Nucleus accumbens (tissue), 56 donors: ENCODE measurements at regions not wholly inside any gene's neighbourhood (a gene's known extent, or its start where the extent isn't known, plus 50 kb on each side); places are given as distances from the start of the nearest gene placed in this dataset.

Source experiments
- DNase-seq, 56 donors: peaks; one replicate each; lab custom pipeline; 2025; lab: John Stamatoyannopoulos, UW

DNA sequence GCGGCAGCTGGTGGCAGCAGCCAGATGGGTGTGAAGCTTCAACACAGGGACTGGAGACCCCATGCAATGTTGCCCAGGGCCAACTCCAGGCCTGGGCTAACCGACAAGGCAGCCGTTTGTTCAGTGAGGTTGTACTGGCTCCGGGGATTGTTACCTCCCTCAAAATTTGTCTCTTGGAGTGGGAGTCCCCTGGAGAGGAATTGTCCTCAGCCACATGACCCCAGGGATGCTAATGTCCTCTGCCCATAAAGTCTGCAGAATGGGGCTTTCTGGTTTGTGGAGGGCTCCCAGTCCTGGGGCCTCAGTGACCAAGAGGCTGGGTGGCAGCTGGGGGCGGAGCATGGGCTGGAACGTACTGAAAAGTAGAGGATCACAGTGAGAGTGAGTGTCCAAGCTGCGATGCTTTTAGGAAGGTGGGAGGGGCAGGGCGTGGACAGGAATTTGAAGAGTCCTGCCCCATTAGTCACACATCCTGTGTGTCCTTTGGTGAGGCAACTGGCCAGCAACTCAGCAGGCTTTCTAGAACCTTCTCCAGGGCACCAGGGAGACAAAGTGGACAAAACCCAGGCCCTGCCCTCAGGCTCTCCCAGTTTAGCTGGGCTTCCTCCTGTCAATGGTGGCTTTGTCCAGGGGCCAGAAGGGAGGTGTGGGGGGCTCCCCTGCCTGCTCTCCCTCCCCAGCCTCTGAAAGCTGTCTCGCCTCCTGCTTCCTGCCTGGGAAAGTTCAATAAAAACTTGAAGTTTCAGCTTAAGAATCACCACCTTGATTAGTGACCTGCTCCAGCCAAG lies 114.0 kb downstream of the NSG2 start:
- DNase-seq = no peak

DNA sequence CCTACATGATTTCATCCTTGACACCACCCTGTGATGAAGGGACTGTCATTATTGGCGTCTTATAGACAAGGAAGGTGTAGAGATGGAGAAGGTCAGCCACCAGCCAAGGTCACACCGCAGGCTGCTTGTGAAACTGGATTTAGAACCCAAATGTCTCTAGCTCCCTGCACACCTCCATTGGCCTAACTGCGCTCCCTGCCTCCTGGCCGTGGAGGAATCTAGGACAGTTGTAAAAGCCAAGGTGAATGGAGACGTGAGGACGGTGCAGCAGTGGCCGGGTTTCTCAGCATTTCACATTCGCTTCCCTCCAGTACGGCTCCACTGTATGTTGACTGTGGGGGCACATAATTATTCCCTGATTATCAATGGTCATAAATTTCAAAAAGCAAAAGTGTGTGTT lies 119.9 kb downstream of the NSG2 start:
- no peak for DNase-seq

DNA sequence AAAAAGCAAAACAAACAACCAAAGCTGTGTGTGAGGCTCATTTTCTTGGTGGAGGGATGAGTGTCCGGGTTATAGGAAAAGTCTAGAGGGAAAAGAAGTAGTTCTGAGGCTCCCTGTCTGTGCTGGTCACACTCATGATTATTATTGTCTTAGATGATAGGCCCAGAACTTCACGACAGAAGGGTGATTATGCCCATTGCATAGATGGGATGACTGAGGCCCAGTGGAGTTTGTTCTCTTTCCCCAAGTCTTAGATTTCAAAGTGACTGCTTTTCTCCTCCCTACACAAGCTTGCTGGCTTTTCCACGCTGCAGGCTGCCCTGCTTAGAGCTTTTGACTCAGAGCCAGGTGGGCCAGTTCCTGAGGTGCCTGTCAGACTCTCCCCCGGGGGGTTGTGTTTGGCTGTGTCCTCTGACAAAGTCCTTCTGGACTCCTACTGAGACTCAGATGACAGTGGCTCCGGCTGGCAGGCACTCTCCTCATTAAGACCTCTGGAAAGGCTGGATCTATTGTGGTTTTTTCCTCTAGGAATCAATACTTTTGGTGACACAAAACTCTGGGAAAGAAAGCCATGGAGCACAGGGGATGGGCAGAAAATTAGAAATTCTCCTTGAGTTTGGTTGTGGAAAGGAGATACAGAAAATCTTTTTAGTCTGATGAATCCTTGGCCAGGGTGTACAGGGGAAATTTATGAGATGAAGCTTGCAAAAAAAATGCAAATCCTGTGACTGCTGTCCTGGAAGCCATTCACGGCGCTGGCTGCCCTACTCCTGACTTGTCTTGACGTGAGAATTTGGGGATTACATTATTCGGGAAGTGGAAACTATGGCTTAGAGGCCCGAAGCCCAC lies 120.9 kb downstream of the NSG2 start:
- DNase-seq = peak in 16 of 56 donors; percentile 13 to 68 (median 30)

DNA sequence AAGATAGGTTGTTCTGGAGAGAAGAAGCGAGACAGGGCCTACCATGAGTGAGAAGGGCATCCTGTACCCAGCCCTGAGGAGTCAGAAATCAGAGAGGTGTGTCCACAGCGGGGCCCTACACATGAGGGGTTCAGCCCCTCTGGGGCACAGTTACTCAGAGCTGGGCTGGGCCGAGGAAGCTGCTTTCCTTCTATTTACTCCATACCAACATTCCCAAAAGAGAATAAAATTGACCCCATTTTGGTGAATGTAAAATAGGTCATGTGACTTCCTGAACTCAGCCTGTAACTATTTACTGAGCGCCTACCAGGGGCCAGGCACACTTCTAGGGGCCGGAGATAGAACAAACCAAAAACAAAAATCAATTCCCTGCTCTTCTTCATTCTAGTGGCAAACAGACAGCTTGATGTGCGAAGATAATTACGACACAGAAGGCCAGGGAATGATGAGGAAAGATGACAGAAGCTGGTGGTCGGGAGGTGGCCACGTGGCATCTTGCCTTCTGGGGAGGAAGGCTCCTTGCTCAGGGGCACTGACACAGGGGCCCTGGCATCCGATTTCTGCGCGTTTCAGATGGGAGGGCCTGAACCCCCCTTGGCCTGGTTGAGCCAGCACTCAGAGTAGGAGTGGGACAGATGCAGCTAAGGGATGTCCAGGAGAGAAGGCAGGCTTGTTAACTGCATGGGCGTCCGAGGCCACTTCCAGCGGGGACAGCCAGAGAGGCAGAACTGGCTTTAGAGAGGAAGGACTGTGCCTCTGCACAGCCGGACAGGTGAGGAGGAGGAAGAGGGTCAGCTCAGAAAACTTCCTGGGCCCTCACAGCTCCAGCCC lies 121.8 kb downstream of the NSG2 start:
- DNase-seq = no peak

DNA sequence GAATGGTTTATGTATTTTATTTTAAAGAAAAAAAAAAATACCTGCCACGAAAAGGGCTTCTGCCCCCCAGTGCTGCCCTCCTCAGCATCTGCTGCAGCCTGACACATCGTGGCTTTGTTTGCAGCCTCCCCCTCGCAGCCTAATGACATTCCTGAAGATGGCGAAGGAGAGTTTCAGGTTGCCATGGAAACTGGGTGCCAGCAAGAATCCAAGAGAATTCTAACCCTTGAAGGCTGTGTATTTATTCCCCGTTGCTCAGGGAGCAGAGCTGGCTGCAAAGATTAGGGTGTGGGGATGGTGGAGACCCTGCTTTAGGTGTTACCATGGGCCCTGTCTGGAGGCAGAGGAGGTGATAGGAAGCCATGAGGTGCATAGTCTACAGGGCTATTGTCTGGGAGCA lies 126.6 kb downstream of the NSG2 start:
- DNase-seq = peak in 37 of 56 donors; percentile 5 to 84 (median 50)

DNA sequence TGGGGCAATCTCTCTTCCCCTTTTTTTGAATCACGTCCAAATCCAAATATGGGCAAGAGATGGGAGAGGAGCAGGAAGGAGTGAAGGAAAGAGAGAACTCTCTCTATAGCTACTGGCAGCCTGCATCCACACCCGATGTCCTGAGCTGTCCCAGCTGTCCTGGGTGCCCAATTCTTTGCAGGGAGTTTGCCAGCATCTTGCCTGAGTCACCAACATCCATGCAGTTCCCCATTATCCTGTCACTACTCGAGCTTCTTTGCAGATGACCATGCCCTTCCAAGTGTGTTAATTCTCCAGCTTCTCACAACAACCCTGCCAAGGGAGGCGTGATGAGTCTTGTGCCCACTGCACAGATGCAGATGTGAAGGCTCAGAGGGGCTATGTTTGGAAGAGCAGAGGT lies 127.1 kb downstream of the NSG2 start:
- DNase-seq = no peak

DNA sequence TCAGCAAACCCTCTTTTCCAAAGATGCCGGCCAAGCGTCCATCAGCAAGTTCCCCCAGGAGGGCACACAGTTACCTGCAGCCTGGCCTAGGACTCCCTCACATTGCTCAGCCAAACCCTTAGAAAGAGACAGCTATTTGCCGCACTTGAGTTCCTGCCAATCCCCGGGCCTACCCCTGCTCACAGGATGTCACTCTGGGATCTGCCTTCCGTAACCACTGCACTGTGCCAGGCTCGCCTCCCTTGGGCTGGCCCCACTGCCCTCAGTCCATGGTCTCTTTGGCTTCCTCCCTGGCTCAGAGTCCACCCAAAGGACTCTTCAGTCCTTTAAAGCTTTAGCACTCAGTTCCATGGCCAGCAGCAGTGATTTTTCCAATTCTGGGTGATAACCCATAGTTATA lies 128.3 kb downstream of the NSG2 start:
- DNase-seq = no peak

DNA sequence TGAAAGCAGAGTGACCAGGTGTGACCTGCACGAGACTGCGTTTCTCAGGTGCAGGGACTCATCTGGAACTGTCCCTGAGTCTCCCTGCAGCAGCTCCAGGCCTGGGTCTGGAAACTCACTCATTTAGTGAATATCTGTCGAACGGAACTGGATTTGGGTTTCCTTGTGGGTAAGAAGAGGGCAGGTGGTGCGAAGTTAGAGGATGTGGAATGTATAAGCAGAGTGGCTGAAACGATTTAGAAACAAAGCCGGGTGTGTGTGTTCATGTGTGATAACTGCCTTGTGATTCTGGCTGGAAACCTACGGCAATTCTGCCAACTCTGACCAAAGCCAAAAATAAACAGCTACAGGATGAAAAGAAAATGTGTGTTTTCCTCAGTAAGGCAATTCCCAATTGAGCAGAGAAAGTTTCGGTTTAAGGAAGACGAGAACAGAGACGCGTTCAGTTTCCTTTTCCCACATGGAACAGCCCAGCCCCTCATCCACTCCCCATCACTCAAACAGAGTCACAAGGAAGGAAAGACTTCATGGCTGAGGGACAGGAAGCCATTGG lies 130.3 kb downstream of the NSG2 start:
- DNase-seq = no peak

DNA sequence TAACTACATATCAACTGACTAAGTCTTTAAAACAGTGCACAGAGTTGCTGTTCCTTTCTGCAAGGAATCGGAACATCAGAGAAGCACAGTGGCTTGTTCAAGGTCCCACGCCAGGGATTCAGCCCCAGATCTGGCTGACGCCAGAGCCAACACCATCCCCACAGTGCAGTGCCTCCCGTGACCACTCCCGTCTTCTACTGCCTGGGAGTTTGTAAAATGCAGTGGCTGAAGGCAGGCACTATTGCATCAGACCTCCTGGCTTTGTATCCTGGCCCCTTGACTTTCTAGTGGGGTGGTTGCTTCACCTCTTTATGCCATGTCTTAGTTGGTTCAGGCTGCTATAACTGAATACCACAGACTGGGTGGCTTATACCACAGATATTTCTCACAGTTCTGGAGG lies 131.0 kb downstream of the NSG2 start:
- no peak for DNase-seq

DNA sequence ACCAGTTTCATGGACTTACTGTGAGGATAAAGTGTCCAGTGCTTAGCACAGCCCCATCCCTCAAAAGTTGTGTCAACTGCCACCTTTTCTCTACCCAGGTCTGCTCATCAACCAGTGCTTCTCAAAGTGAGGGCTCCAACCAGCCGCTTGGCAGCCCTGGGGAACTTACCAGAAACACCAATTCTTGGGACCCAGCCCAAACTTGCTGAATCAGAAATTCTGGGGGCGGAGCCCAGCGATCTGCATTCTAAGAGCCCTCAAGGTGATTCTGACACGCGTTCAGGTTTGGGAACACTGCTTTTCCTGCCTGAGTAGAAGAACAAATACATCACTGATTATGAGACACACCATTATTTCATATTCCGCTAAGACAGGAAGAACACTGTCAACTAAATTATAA lies 132.0 kb downstream of the NSG2 start:
- peak in 19 of 56 donors; percentile 12 to 53 (median 28) for DNase-seq

DNA sequence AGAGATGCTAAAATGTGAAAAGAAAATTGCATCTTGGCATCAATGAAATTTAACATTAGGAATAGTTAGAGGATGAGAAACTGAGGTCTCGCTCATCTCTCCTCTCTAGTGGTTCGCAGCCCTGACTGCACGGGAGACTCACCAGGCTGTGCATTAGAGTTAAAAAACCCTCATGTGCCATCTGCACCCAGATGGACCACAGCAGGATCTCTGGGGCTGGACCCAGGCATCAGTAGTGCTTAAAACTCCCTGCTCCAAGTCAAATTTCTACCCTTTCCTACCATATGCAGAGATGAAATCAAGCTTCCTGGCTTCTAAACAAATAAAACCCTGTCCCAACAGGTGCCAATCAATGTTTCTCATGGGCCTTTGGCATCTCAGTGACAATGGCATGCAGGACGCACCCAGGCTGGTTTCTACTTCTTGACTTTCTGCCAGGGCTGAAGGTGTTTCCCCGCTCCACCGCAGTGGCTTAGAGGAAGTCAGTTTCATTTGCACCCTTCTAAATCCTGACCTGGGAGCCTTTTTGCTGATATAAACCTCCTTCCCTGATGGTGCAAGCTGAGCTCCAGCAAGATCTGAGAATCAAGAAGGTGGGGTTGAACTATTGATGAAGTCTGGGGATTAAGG lies 132.6 kb downstream of the NSG2 start:
- no peak for DNase-seq

DNA sequence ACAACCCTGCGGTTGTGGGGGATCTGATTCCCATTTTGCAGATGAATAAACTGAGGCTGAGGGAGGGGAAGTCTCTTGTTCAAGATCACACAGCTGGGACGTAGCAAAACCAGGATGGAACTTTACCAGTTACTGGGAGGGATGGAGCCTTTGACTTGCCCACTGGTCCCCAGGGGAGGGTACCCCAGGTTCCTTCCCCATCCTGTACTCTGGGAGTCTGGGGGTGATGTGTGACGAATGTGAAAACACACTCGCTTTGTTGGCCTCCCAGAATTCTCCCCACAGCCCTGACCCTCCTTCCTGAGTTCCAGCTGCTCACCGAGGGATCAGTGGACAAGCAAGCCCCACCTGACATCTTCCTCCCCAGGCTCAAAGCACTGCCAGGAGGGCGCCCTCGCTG lies 135.1 kb downstream of the NSG2 start:
- DNase-seq = no peak

DNA sequence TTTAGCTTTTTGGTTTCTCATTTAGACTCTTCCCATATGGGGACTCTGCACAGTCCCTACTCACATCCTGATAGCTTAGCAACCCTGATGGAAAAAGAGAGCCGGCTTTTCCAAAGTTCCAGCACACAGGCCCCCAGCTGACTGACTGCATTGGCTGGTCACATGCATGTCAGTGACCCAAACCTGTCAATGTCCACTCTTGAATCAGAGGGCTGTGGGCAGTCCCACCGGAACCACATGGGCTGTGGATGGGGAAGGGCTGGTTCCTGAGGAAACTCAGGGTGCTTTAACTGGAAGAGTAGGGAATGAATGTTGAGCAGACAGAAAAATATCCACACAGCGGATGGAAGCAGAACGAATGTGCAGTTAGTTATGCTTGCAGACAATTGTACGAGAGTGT lies 136.6 kb downstream of the NSG2 start:
- DNase-seq = no peak

DNA sequence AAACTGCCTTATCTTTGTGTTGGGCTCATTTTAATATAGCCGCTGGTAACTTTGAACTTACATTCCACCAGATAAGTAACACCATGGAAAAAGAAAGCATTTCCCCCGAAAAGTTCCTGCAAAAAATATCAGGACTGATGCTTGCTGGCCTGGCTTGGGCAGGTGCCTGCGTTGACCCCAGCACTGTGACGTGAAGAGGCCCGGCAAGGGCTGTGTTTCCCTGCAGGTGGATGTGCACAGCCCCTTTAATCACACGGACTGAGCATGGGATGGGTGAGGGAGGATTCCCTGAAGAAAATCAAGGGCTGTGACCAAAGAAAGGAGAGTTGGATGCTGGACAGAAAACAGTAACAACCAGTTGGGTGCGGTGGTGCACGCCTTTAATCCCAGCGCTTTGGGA lies 138.2 kb downstream of the NSG2 start:
- DNase-seq = no peak

DNA sequence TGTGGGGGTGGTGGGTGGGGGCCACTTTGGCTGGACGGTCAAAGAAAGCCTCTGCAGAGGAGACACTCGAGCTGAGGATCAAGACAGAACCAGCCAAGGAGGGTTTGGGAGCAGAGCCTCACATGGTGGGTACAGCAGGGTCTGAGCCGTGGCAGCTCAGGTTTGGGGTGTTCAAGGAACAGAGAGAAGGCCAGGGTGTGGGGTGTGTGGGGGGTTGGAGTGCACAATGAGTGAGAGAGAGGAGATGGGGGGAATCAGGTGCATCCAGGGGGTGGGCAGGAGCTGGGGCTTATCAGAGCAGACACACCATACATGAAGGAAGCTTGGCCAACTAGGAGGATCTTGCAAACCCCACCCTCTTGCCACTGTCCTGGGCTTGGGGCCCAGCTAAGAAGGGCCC lies 140.0 kb downstream of the NSG2 start:
- no peak for DNase-seq

DNA sequence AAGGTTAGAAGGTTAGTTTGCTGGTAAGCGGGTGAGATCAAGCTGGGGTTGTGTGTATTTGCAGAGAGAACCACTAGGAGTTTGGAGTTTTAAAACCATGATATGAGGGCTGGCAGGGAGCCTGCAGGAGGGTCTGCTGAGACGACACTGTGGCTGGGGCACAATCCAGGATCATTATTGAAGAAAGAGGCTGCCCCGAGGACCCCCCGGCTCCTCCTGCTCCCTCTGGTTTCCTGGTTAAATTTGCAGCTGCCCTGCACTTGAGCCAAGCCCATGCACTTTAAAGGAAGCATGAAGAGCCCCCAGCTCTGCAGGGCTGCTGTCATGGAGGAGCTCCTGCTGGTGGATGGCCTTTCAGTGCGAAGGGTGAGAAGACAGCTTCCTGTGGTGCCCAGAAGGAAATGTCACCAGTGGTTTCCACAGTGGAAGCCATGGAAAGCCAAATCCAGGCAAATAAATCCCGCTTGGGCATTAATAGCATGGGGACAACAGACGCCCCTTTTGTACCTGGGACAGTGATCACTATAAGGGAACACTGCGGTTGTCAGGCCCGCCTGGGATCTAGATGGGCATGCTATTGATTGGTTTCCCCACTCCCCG lies 140.7 kb downstream of the NSG2 start:
- DNase-seq = no peak

DNA sequence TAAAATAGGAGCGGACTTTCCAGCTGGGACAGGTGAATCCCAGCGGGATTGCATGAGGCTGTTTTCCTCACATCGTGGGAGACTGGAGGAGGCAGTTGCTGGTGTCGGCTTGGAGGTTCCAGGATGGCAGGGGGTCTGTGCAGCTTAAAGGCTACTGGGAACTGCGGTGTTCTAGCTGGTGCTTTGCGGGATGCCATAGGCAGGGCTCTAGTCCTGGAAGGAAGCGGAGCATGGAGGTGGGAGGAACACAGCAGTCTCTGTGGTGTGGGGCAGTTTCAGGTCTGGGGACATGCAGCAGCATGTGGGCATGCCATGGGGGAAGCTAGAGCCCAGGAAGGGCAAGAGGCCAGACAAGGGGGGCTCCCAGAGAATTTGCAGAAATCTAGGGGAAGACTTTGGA lies 141.5 kb downstream of the NSG2 start:
- no peak for DNase-seq

DNA sequence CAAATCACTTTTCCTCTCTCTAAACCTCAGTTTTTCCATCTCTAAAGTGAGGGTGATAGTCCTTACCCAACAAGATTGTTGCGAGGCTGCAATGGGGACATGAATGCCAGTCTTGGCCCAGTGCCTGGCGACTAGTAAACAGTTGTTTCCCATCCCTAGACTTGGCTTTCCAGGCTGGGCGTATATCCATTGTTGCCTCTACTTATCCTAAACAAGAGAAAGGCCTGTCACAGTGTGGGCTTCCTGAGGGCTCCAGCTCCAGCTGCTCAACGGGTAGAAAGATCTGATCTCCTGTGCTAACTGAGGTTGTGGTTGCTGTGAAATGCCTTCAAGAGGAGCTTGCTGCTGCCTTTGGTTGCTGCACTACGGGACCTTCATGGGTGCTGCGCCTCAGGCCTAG lies 142.0 kb downstream of the NSG2 start:
- DNase-seq = no peak

DNA sequence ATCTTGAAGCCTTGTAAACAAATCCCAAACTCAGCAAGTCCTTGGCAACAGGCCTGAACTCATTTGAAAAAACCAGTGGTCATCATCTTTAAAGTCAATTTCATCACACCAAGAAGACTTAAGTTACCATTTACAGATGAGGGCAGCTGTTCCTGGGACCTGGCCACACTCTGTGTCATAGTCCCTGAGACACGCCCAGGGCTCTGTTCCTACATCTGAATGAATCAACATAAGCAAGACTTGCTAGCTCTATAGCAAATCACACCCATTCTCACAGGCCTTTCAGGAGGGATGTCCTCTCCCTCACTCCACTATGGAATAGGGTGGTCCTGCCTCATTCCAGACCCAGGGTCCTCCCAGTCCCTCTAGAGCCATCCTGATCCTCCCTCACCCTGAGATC lies 142.8 kb downstream of the NSG2 start:
- no peak for DNase-seq
